ENCODE measurements at regions not wholly inside any gene's neighbourhood (a gene's known extent, or its start where the extent isn't known, plus 50 kb on each side); places are given as distances from the start of the nearest gene placed in this dataset.

GRCh38 chr5:32981061-32981460 lies 269.9 kb downstream of the NPR3 start:
- TF ChIP-seq FOXP4 (CRISPR knock-in tag; IDR thresholded peaks at IDR 0.05) (no peak), RXRA (CRISPR knock-in tag; IDR thresholded peaks at IDR 0.05) (no peak), RAD21 (CRISPR knock-in tag; IDR thresholded peaks at IDR 0.05) (no peak), ARNTL (CRISPR knock-in tag; IDR thresholded peaks at IDR 0.05) (no peak), HMG20A (CRISPR knock-in tag; IDR thresholded peaks at IDR 0.05; ENCODE audit: borderline replicate concordance) (no peak), CTCF (CRISPR knock-in tag; IDR thresholded peaks at IDR 0.05) (no peak), DR1 (CRISPR knock-in tag; IDR thresholded peaks at IDR 0.05) (no peak), CBX5 (CRISPR knock-in tag; IDR thresholded peaks at IDR 0.05; ENCODE audit: borderline replicate concordance) (no peak), NFRKB (IDR thresholded peaks at IDR 0.05) (no peak)
